GF-D8 (cell line): ENCODE measurements at regions not wholly inside any gene's neighbourhood (a gene's known extent, or its start where the extent isn't known, plus 50 kb on each side); places are given as distances from the start of the nearest gene placed in this dataset.
"Not testable (repeated sequence)": the region's sequence is repeated elsewhere in the genome, so short reads cannot be mapped to it uniquely, and the experiment has no call there.

Experiments used
- DNase-seq: peaks from one replicate; lab custom pipeline; 2025; lab: John Stamatoyannopoulos, UW

DNA sequence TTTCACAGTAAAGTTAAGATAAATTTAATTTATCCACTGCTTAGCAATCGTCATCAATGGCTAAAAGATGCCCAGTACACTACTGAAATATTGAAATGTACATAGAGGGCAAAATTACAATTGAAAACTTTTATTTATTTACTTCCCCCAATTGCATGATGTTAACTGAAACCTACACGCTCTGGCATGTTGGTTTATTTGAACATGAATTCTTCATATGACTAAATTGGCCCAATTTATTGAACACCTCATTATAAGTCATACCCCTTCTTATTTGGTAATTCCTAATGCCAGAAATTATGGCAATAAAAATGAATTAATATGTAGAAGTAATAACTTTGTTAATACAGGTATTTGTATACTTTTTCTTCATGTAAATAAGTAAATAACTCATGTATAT, 183.0 kb upstream of the ZC3H15 start:
- DNase-seq: no peak

DNA sequence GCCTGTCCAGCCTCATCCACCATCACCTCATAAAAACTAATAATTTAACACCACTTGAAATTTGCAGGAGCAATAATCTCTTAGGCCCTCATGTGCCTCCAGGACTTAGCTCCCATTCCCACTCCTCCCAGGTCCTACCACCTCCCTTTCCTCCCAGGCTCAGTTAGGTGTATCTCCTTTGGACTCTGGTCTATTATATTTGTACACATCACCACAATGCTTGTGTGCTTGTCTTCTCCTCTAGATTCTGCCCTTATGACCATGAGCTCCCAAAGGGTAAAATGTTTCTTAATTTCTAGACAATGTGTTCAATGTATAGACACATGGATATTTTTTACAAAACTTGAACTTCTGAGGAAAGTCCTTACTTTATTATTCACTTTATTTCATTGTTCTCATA, 182.0 kb upstream of the ZC3H15 start:
- no peak for DNase-seq

DNA sequence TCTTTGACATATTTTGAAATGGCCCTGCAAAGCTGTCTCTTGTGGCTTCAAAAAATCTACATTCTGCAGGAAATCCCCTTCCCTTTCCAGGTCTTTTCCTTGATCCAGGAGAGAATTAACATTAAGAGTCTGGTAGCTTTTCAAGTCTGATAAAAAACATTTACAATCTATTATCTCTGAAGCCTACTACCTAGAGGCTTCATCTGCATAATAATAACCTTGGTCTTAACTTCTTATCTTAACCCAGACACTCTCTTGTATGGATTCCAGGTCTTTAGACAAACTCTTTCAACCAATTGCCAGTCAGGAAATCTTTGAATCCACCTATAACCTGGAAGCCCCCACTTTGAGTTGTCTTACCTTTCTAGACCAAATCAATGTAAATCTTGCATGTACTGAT, 179.3 kb upstream of the ZC3H15 start:
- no peak for DNase-seq

DNA sequence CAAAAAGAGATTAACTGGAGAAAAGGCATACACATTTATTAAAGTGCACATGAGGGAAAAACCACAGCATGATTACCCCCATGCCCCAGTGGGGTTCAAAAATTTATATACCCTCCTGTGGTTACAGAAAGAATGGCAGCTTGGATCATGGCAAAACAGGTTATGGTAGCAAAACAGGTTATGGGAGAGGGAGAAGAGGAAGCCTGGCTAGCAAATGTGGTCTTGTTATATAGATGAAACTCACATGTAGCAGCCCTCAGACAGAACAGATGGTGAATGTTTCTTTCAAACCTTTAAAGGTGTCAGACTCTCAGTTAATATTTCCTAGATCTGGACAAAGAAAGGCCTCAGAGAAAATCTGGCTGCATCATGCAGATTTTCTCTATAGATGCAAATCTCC, 178.2 kb upstream of the ZC3H15 start:
- DNase-seq: no peak

DNA sequence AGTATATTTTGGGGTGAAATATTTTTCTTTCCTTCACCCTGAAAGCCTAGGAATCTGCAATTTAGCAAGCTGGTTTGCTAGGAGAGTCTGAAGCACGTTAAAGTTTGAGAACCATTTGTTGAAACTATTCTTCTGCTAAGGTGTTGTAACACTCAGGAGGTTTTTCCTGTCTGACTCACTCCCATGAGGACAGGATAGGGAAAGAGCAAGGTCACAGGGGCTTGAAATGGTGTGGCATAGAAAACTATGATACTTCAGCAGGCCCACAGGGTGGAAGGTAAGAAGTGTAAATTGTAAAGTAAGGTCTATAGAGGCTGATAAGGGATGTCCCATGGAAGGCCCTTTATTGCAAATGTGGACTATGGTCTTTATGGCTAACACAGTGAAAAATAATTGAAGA, 177.7 kb upstream of the ZC3H15 start:
- no peak for DNase-seq

DNA sequence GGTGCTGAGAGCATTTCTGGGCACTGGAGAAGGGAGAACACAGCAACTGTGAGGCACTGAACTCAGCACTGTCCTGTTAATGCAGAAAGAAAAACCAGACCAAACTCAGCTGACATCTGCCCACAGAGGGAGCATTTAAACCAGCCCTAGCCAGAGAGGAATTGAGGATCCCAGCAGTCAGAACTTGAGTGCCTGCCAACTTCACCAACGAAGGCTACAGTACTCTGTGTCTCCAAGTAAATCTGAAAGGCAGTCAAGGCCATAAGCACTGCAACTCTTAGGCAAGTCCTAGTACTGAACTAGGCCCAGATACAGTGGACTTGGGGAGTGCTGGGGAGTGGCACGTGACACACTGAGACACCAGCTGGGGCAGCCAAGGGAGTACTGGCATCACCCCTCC, 176.2 kb upstream of the ZC3H15 start:
- no peak for DNase-seq

DNA sequence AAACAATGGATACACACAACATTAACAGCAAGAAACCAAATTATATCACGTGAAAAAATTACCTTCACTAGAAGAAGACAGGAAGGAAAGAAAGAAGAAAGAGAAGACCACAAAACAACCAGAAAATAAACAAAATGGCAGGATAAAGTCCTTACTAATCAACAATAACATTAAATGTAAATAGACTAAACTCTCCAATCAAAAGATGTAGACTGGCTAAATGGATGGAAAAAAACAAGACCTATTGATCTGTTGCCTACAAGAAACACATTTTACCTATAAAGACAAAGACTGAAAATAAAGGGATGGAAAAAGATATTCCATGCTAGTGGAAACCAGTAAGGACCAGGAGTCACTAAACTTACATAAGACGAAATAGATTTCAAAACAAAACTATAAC, 167.0 kb upstream of the ZC3H15 start:
- no peak for DNase-seq

DNA sequence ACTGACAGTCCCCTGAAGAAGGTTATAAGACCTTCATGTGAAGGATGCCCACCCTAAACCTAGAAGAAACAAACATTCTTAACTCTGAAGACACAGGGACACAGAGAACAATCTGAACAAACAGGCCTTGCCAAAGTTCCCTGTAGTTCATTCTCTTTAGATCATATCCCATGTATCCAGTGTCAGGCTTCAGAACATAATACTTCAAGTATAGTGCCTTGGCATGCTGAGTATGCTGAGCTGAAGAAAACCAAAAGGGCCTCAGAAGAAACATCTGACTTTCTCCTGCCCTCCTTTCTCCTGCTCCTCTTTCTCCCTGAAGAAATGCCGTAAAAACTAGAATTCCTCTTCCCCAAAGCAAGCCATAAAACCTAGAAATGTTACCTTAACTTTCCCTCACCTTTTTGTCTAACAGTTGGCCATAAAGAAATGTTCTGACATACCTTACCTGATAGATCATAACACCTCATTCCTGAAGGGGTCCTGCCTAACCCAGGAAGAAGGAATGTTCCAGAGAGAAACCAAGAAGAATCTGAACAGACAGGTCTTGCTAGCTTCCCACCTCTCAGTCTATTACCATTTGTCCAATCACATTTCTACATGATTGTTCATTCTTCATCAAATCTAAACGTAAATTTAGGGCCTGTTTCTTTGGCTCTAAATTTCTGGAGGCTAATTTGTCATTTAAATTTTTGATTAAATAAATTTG, 160.1 kb upstream of the ZC3H15 start:
- DNase-seq: no peak

DNA sequence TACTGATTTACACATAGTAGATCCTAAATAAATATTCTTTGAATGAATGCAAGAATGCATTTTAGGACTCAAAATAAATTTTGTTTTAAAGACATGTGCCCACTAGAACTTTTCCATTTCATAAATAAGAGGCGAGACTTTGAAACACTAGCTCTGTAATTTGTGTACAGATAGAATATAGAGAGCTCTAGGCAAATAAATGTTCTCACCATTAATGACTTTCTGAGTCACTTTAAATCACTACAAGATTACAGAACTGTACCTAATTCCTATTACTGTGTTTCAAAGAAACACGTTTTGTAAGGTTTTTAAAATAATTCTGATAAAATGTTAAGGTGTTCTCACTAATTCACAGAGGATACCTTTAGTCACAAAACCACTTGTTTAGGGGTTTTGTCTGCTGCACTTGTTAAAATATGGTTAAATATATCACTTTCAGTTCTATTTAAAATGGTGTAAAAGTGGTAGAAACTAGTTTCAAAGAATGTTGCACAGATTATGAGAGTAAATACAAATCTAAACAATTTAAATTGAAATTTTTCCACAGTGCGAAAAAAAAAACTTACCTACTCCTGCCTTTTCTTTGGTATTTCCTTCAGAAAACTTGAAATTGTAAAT, 158.7 kb upstream of the ZC3H15 start:
- DNase-seq: no peak

DNA sequence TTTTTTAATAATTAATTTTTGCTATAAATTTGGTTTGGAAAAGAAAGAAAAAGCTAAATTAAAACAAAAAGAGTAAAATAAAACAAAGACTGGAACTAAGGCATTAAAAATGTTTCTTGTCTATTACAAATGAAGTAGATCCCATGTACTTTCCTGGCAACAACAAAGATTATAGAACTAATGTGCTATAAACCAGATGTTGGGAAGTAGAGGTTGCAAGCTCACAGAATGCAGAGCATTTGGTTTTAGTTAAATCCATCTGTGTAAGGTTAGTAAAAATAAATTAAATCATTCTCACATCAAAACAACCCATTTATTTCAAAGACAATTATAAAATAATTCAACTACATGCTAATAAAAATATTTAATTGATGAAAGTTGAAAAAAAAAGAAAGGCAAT, 157.2 kb upstream of the ZC3H15 start:
- DNase-seq: no peak

DNA sequence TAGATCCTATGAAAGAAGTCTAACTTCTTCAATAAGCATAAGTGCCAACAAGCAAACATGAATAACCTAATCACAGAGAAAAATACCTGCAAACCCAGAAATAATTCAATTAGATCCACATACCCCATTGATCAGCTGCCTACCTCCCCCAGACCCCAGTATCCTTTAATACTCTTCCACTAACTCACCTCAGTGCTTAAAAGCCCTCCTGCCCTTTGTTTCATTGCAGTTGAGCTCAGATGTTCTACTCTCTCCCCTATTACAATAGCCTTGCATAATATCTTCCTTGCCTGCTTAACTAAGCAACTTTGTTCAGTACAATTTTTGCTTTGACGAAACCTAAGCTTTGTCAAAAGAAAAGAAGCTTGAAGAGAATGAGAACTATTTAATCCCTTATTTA, 156.0 kb upstream of the ZC3H15 start:
- no peak for DNase-seq

DNA sequence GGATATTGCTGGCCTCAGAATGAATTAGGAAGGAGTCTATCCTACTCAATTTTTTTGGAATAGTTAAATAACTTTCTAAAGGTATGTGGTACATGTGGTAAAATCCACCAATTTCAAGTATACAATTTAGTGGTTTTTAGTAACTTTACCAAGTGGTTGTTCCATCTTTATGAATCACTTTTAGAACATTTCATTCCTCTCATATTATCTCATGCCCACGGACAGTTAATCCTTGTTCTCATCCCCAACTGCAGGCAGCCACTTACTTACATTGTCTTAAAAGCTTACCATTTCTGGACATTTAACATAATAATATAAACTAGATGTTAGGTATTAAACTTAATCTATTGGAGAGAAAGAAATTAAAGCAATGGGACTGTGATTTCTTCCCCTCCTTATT, 146.3 kb upstream of the ZC3H15 start:
- DNase-seq: no peak

DNA sequence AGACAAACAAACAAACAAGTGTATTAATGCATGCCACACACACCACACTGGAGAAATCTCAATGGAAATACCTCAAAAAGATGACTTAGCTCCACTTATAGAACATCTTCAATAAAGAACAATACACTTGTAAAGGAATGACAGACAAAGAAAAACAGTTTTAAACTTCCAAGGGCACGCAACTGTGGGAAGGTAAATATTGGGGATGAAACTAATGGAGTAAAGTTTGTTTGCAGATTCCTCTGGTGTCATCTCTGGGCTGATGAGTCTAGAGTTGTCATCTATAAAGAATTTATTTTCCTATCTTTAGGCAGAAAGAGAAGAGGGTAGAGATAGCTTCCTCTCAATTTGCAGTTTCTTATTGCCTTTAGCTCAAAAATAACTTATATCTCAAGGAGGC, 144.0 kb upstream of the ZC3H15 start:
- DNase-seq: no peak

DNA sequence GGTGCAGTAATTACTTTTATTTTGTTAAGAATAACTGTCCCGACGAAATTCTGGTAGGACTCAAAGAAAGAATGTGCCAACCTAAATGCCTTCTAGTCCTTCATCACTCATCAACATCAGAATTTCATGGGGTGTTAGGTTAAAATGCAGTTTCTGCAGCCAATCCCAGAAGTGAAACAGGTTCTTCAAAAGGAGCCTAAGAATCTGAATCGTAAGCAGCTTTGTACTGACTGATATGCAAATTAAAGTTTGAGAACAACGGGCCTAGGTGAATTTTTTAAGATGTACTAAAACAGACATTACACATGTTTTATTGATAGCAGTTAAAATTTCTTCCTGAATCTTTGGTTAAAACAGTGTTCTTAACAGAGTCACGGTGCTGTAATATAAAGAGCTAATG, 140.3 kb upstream of the ZC3H15 start:
- no peak for DNase-seq

DNA sequence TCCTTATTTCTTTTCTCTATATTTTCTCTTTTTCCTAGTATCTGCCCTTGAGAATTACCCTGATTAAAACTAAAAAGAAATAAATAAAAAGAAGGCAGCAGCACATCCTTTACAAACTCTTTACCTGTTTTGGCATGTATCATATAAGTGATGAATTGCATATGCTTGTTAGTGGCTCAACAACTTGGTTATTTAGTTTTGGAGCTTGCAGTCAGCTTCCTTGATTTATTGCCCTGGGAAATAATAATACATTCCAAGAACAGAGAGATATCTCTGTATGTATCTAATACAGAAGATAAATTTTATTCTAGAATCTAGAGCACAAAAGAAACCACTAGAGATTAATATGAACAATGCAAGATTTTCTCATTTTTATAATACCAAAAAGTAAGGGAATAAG, 139.8 kb upstream of the ZC3H15 start:
- DNase-seq: no peak

DNA sequence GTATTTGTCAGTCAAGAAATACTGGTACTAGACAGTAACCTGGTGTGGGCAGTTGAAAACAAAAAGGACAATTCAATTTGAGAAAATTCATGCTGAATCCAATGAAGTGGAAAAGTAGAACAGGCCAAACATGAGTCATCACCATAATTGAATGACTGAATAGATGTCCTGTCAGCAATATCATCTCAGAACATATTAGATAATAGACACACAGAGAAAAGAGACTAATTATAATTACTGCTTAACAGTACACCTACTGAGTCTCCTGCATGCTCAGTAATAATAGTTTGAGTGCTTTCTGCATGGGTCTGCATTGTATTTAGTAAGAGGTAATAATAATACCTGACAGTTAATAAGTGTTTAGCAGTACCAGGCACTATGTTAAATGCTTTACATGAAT, 138.6 kb upstream of the ZC3H15 start:
- no peak for DNase-seq

DNA sequence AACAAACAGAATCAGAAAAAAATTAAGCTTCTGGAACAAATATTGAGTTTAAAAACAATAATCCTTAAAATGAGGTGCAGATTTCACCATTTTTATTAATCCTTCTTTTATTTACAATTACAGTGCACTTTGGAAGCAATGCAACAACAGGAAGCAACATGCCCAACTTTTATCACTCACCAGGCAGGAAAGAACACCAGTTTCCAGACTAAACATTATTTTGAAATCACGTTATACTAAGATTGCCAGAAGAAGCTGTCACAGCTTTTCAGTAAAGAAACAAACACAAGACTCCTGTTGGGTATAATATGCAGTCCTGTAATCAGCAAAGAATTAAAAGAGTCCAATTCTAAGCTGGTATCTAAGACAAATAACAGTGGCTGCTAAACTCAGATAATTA, 137.9 kb upstream of the ZC3H15 start:
- no peak for DNase-seq

DNA sequence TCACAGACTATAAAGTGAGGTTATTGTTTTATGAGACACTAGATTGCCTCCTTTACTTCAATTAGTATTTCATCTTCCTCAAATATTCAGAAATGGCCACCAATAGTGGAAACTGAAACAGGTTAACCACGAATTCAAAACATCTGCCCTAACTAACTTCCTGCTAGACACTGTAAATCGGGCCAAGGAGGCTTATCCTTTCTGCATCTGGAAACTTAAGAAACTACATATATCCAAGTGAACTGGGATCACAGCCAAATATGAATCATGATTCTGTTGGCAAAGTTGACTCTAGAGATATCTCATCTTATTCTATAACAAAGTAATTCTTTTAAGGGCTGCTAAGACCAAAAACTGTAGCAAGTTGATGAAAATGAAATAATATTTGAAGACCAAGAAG, 136.6 kb upstream of the ZC3H15 start:
- DNase-seq: peak; percentile 73

DNA sequence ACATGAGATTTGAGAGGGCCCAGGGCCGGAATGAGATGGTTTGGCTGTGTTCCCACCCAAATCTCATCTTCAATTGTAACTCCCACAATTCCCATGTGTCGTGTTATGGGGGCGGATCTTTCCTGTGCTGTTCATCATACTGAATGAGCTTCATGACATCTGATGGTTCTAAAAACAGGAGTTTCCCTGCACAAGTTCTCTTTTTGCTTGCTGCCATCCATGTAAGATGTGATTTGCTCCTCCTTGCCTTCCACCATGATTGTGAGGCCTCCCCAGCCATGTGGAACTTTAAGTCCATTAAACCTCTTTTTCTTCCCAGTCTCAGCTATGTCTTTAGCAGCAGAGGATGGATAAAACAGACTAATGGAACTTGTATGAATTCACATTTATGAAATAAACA, 131.9 kb upstream of the ZC3H15 start:
- DNase-seq: not testable (repeated sequence)

DNA sequence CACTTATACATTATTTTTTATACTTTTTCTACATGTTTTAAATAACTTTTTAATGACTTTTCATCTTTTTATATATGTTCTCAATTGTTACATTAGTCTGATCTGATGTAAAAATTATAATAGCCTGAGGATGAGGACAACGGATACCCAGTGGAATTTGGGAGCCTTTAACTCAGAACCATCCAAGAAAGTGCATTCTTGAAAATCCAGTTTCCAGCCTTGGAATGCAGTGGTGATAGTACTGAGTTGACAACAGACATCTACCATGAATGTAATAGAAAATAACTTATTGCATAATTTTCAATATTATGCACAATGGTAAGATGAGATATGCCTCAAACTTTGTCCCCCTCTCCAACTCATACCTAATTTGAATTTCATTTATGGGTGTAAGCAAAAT, 120.7 kb upstream of the ZC3H15 start:
- DNase-seq: no peak

DNA sequence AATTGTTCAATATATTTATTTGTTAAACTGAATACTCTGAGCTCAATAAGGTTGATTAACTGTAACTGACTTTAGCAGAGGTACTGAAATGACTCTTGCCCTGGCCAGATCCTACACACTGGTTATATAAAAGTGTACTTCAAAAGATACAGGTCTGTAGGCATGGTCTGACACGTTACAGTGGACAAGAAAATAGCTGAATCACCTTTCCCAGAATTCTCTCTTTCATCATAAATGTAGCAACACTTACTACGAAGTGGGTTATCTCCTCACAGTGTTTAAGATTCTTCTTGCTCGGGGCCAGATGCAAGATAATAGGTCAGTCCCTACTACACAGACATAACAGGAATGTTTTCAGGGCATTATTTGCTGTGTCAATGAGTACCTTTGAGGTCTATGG, 107.0 kb upstream of the ZC3H15 start:
- peak; percentile 61 for DNase-seq

DNA sequence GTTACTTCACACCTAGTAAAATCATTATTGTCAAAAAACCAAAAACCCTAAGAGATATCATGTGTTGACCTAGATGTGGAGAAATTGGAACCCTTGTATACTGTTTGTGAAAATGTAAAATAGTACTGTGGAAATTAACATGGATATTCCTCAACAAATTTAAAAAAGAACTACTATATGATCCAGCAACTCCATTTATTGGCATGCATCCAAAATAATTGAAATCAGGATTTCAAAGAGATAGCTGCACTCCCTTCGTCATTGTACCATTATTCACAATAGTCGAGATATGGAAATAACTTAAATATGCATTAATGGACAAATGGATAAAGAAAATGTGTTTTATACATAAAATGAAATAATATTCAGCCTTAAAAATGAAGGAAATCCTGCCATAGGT, 105.3 kb upstream of the ZC3H15 start:
- DNase-seq: no peak

DNA sequence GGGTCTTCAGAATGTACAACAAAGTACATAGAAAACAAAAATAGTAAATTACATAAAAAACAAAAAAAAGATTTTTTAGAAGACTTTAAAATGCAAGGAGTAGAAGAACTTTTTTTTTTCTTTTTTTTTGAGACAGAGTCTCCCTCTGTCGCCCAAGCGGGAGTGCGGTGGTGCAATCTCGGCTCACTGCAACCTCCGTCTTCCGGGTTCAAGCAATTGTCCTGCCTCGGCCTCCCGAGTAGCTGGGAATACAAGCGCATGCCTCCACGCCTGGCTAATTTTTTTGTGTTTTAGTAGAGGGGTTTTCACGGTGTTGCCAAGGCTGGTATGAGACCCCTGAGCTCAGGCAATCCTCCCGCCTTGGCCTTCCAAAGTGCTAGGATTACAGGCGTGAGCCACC, 104.5 kb upstream of the ZC3H15 start:
- DNase-seq: no peak

DNA sequence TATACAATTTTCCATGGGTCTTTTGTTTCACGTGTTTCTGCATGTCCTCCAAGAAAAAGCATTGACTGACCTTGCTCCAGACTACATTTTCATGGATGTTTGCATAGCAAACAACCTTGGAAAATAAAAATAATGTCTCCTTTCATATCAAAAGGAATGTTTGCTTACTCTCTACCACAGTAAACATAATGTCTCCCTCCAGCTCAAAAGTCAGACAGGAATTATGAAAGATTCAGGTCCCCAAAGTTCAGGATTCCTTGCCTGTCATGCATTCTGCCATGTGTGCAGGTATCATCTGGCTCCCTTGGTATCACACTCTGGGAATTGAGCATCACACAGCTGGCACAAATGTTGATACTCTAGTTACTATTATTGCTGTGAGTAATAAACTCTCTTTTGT, 103.1 kb upstream of the ZC3H15 start:
- DNase-seq: no peak
